Hematopoietic multipotent progenitor cell treated with erythropoietin and hydrocortisone succinate and interleukin-3 and kit ligand, for 17 days (in vitro differentiated cells): ENCODE measurements at regions not wholly inside any gene's neighbourhood (a gene's known extent, or its start where the extent isn't known, plus 50 kb on each side); places are given as distances from the start of the nearest gene placed in this dataset.
"Not testable (repeated sequence)": the region's sequence is repeated elsewhere in the genome, so short reads cannot be mapped to it uniquely, and the experiment has no call there.

Source experiments
- DNase-seq: peaks from one replicate; pipeline ENCODE4 v3.0.0-alpha.2; 2015; ENCODE audit warnings: low spot score

DNA sequence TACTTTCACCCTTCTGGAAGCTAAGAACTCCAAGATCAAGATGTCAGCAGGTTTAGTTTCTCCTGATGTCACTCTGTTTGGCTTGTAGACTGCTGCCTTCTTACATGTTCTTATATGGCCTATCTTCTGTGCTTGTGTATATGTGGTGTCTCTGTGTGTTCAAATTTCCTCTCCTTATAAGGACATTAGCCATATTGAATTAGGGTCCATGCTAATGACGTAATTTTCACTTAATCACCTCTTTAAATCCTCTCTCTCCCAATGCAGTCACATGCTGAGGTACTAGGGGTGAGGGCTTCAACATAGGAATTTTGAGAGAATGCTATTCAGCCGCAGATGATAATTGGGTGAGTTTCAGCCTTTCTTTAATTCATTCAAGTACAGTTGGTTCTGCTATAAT lies 458.3 kb upstream of the SYT4 start:
- DNase-seq: no peak

DNA sequence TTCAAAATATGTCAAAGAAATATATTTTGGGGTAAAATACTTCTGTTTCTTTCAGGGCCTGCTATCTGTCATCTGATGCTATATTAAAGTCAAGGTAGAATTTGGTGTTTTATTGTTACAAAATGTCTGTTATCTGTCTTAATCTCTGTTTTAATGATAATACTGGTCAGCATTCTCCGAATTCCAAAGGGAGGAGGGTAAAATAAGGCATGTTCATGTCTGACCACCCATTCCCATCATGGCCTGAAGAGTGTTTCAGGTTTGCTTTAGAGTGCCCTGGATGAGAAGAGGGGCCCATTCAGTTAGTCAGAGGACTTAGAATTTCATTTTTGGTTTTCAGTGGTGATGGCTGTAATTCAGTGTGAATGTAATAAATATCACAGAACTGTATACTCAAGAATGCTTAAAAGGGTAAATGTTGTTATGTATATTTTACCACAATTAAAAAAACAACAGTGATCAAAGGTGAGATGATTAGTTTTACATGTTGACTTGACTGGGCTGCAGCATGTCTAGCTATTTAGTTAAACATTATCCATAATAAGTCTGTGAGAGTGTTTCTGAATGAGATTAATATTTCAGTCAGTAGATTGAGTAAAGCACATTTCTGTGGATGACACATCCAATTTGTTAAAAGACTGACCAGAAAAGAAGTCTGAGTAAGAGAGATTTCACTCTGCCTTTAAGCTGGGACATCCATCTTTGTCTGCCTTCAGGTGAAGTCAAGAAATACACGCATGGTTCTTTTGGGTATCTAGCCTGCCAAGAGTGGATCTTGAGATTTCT lies 467.9 kb upstream of the SYT4 start:
- no peak for DNase-seq

DNA sequence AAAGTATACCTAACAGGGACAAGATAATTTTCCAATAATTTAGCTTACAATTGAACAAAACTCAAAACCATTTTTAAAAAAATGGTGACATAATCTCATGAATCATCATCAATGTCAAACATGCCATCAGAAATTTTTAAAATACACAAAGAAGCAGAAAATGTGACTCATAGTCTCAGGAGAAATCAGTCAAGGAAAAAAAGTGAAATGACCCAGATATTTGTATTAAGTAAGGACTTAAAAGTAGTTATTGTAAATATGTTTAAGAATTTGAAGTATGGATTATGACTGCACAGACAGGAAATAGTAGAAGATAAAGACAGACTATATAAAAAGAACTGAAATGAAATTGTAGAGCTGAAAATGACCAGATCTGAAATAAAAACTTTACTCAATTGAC lies 473.9 kb upstream of the SYT4 start:
- no peak for DNase-seq

DNA sequence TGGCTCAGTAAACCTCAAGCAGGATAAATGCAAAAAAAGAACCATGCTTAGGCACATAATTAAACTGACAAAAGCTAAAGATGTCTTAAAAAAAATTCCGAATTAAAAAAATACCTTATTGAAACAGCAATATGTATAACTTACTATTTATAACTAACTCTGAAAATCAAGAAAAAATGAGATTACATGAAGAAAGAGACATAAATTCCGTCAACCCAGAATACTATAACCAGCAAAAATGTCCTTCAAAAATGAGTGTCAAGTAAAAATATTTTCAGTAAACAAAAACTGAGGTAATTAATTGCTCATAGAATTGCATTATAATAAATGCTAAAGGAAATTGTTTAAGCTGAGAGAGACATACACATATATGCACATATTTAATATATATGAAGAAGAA lies 474.5 kb upstream of the SYT4 start:
- no peak for DNase-seq

DNA sequence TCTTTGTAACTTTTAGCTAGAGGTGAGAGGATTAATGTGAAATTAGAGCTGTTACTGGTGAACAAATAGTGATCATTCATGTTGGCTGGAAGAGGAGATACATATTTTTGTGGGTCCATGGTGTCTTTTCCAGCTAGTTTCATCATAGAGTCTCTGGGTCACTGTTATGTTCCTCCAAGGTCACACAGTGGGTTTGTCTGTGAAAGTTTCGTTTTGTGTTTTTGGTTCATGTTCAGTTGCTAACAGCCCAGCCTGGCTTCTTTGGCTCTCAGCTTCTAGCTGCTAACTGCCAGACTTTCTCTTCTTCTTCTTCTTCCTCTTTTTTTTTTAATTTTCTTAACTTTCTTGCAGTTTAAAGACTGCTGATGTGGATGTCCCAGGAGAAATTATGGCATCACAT lies 480.0 kb upstream of the SYT4 start:
- no peak for DNase-seq

DNA sequence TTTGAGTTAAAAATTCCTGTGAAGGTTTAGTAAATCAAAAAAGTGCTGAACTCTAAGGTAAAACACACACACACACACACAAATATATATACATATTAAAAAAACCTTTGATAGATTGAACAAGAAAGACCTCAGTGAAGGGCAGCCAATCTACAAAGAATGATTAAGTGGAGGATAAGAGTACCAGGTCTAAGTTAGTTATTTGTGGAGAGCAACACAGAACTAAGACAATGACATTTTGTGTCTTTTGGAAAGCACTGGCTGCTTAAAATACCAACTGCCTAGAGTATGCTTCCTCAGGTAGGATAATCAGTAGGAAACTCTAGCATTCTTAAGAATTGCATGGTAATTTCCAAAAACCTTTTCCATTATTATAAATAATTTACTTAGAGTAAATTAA lies 481.4 kb upstream of the SYT4 start:
- DNase-seq: no peak

- no peak for DNase-seq
Observed at GRCh38 chr18:43760010-43760409, 482.7 kb upstream of the SYT4 start.

DNA sequence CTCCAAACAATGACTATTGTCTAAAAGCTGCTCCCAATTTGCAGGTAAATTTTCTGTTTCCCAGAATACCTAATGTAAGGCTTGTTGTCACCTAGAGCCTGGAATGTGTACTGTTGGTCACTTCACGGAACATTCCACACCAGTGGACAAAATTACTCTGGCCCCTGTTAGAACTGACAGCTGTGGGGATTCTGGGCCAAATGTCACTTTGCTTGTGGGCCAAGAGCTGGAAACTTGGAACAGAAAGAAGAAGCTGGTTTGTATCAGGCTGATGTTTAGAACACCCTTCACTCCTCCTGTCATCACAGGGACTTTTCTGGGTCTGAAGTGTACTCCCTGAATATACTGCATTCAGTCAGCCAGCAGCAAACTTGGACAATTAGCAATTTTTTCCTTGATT lies 495.6 kb upstream of the SYT4 start:
- DNase-seq: no peak

DNA sequence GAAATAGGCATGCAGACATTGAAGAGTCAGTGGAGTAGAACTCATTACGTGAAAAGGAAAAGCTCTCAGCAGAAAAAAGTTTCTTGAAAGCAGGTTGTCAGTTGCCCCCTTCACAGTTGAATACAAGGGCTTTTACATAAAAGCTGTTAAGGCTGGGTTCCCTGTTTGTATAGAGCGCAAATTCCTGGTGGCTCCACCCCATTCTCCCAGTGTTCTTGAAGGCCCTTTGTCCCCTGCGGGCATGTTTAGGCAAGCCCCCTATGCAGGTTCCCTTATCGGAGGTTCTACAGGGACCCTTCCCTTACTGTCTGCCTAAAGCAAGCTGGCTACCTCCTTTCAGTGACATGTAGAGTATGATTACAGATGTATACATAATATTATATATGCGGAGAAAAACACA lies 497.2 kb upstream of the SYT4 start:
- DNase-seq: no peak

- no peak for DNase-seq
Observed at GRCh38 chr18:43775591-43775990, 498.3 kb upstream of the SYT4 start.

- no peak for DNase-seq
Observed at GRCh38 chr18:43776997-43777396, 499.7 kb upstream of the SYT4 start.

GRCh38 chr18:43777636-43778304 lies 500.5 kb upstream of the SYT4 start:
- no peak for DNase-seq

- no peak for DNase-seq
Observed at GRCh38 chr18:43780782-43781340, 503.6 kb upstream of the SYT4 start.

DNA sequence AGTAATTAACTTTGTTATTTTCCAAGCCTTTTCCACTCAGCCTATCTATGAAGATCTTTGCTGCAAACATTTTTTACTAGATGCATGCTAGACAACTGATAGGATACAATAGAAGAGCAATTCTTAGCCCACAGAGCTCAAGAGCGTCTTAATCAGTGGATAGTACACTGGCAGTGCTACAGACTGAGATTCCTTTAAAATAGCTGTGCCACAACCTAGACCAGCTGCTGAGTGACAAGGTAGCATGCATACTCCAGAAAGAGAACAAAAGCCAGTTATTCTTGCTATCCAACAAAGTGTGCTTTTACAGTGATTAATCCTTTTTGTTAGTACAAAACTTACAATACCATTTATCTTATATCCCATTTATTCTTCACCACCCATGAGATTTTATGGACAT lies 507.9 kb upstream of the SYT4 start:
- DNase-seq: no peak

GRCh38 chr18:43786893-43787292 lies 509.6 kb upstream of the SYT4 start:
- DNase-seq: no peak

GRCh38 chr18:43787721-43788120 lies 510.4 kb upstream of the SYT4 start:
- DNase-seq: not testable (repeated sequence)

DNA sequence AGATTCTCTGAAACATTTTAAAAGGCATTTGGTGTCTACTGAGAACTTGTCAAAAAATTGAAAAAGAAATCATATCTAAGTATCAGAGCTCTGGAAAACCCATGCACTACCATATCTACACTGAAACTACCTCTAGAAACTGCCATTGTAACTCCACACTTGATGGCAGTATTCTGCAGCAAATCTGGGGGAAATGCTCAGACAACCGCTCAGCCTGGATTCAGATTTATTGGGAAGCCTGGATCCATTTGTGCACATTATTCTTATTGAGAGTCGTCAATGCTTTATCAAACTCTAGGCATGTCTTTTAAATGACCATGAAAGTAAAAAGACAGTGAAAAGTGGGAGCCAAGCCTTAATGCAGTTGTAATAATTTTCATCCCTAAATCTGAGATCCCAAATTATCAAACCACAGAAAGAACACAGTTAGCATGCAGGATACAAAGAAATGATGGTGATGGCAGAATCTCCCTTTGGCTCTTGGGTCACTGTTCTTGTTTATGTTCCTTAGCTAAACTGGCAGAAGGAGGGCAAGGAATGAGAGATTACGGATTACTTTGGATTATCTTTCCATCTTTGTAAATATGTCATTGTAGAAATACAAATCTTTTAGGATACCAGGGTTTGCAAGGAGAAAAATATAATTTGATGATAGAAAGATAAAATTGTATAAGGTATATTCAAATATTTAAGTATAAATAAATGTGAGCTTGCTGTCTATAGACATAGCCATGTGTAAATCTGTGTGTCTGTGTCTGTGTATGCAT lies 512.1 kb upstream of the SYT4 start:
- no peak for DNase-seq

- no peak for DNase-seq
Observed at GRCh38 chr18:43793910-43794309, 516.6 kb upstream of the SYT4 start.

GRCh38 chr18:43794363-43794762 lies 517.1 kb upstream of the SYT4 start:
- DNase-seq: no peak

DNA sequence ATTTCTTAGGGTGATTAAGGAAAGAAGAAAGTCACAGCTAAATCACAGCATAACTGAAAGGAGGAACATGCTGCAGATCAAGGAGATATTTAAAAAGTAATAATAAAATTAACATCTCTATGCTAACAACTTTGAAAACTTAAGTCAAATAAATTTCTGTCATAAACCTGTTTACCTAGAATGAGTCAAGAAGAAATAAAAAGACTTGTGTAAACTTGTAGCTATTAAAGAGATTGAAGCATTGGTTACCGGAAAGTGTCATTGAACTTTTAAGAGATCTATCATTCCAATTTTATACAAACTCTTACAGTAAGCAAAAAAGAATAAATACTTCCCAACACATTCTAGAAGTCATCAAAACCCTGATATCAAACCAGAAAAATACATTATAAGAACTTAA lies 520.1 kb upstream of the SYT4 start:
- DNase-seq: no peak

GRCh38 chr18:43800584-43800983 lies 523.3 kb upstream of the SYT4 start:
- DNase-seq: no peak

DNA sequence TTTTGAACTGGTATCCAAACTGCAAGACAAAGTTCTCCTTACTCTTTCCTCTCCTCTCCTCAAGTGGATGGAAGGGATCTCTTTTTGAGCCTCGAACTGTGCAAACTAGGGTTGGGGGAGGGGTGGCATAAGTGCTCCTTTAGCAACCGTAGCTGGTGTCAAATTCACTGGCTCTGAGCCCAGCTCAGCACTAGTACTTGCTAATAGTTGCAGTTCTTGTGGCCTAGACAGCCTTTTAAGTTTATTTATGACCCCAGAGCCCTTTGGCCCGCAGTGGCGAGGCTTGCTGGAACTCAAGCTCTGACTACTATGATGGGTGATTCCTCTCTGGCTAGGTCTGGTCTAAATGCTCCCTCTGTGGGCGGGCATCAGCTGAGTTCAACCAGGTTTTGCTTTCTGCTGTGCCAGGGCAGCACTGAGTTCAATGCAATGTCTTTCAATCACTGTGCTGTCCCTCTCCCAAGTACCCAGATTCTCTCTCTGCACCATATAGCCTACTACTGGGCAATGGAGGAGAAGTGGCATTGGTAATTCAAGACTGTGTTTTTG lies 528.4 kb upstream of the SYT4 start:
- no peak for DNase-seq

DNA sequence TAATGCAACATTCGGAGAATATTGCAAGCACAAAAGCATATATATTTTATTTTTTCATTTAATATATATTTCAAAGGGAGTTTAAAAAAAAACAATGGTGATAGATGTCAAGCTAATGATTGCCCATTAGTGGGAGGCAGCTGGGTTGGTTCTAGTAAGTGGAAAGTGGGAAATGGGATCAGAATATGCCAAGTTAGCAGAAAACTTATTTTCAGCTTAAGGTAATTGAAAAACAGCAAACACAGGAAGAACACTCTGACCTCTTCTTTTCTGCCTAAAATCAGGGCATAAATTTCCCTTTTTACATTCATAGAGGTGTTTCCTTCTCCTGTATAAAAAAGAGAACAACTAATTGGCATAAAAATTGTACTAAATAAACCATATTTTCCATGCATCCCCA lies 535.3 kb upstream of the SYT4 start:
- no peak for DNase-seq
